ENCODE measurements at regions not wholly inside any gene's neighbourhood (a gene's known extent, or its start where the extent isn't known, plus 50 kb on each side); places are given as distances from the start of the nearest gene placed in this dataset.

DNA sequence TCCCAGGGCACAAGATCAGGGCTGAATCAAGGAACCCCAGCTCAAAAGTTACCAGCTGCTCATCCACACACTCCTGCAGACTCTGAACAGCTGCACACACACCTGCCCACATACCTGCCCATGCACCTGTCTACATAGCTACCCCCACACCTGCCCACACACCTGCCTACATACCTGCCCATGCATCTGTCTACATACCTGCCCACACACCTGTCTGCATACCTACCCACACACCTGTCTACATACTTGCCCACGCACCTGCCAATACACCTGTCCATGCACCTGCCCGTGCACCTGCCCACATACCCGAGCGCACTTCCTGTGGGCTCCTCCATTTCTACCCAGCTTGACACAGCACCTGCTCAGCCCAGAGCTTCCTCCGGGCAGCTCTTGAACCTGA lies 122.8 kb upstream of the AGAP1 start:
- DNase-seq = no peak

DNA sequence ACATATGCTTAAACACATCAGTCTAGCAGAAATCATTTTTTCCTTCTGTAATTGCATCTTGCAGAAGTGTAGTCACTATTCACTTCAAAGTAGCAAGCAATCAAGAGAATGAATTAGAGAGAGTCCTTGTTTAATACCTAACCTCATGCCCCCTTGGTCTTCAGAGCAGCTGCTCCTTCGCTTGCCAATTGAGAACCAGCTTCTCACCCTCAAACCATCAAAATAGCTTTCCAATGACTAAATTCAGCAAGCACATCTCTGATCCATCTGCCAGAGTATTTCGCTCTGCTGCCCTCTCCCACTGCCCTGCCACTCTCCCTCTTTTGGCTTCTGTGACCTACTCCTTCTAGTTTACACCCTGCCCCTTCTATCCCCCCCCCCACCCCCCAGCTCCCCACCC lies 120.7 kb upstream of the AGAP1 start:
- DNase-seq = no peak

DNA sequence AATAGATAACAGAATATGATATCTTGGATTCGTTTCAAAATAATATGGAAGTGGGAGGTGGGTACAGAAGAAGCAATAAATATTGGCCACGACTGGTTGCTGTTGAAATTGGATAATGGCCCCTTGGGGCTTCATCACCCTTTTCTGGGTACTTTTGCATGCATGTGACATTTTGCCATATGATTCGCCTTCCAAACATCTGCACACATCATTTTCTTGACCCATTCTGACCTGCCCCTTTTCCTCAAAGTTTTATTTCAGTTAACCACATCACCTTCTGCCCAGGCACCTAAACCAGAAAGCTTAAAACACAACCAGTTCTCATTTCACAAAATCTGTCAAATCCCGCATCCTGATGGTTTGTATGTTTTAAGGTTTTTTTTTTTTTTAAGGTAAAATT lies 116.7 kb upstream of the AGAP1 start:
- DNase-seq = no peak

DNA sequence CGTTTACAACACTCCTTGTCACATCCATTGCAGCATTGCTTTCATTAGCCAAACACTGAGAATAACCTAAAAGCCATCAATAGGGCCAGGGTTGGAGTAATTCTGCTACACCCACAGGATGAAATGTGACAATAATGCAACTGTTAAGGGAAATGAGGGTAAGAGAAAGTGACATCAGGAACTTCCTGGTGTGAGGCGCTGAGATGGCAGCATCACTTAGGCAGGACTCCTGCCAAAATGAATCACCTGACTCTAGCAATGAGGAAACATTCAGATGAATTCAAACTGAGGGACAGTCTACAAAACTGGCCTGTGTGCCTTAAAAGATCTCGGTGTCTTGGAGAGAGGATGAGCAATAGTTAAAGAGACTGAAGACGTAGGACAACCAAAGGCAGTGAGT lies 115.6 kb upstream of the AGAP1 start:
- no peak for DNase-seq

DNA sequence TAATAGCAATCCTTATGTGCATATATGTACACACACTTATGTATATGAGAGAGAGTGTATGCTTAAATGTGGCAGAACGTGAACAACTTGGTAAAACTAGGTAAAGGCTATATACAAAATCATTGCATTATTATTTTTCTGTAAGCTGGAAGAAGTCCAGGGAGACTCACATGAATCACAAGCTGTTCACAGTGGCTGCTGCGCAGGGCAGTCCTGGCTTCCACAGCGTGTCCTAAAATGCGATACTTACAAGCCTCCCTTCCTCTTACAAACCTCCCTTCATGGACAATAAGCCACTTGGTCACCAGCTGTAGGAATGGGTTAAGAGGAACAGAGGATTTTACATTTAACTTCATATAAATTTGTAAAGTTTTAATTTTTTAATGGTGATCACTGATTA lies 114.9 kb upstream of the AGAP1 start:
- DNase-seq = no peak

DNA sequence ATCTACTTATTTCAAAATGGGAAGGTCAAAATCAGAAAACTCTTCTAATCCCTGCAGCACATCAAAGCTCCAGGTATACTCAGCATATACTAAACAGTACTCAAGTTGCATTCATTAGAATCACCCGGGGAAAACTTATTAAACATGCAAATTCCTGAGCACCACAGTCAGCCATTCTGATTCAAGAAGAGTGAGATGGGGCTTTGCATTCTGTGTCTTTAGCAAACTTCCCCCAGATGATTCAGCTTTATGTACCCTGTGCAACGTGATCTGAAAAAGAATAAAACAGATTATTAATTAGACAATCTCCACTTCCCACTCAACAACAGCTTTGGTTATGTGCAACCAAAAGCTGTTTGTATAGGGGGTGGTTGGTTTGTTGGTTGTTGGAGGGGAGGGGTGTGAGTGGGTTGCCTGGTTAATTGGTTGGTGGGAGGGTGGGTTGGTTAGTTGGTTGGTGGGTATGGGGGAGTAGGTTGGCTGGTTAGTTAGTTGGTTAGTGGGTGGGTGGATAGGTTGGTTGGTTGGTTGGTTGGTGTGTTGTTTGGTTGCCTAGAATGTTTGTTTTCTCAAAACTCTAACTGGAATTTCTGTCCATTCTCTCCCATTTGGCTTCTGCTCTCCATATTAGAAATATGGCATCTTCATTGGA lies 112.5 kb upstream of the AGAP1 start:
- DNase-seq = no peak

DNA sequence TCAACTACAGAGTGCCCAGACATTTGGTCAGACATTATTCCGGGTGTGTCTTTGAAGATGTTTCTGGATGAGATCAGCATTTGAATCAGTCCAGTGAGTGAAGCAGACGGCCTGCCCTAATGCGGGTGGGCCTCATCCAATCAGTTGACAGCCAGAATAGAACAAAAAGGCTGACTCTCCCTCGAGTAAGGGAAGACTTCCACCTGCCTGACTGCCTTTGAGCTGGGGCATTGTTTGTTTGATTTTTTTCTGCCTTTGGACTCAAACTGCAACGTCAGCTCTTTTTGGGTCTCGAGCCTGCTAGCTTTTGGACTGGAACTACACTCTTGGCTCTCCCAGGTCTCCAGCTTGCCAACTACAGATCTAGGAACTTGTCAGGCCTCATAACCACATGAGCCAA lies 111.7 kb upstream of the AGAP1 start:
- DNase-seq = no peak

DNA sequence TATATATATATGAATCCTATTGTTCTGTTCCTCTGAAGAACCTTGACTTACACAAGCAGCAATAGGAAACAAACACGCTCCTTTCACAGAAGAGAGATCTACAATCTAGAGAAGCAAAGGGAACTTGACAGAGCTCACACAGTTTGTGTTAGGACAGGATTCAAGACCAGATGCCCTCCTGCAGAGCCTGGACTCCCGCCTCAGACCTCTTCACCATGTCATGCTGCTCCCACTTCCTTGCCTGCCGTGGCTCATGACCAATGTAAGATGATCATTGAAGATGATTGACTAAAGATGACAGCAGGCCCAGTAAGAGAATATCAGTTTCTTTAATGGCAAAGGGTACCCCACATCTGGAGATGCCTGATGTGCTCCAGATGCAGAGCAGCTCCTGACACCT lies 111.2 kb upstream of the AGAP1 start:
- no peak for DNase-seq

DNA sequence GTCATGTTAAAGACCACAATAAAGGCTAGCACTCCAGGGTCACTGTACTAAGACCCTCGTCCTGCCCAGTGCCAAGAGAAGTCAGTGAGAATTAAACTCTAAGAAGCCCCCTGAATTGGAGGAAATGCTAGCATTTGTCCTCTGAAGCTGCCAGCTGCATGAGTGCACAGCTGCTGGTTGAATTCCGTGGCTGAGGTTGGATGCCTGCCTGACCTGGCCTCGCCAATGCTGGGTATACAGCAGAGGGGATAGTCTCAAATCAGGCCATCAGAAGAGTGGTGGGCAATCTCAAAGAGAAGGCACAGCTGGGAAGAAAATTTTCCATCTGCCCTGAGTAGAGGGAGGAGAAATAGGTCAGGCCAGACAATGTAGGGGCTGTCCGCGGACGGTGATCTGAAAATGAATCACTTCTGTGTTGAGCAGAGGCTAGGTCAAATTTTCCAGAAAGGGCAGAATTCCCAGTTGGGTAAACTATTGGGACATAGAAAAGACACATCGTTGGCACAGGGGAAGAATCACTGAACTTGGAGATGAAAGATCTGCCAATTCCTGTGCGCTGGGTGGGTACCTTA lies 110.5 kb upstream of the AGAP1 start:
- no peak for DNase-seq

DNA sequence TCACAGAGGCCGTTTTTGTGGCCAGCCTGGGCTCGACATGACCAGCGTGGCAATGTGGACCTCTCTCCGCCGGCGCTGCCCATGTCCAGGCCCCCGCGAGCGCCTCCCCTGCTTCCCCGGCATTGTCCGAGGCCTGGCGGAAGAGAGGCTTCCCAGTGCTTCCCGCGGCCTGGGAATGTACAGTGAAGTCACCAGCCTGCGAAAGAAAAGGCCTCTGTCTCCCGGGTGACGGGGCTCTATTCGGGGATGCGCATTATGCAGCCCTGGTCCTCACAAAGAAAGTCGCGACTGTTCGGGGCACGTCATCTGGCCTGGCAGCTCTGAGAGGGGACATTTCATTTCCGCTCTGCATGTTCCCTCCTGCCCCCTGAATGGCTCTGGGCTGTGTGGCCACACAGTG lies 109.2 kb upstream of the AGAP1 start:
- no peak for DNase-seq

DNA sequence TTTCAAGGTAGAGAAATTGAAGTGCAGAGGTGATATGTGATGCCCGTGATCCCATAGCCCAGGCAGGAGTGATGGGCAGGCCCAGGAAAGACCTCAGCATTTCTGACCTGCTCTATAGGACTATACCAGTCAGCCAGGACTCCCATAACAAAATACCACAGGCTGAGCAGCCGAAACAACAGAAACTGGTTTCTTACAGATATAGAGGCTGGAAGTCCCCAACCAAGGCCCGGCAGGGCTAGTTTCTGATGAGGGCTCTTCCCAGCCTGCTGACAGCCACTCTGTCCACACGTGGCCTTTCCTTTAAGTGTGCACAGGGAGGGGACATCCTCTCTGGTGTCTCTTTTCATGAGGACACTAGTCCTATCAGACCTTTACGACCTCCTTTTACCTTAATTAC lies 104.2 kb upstream of the AGAP1 start:
- no peak for DNase-seq

DNA sequence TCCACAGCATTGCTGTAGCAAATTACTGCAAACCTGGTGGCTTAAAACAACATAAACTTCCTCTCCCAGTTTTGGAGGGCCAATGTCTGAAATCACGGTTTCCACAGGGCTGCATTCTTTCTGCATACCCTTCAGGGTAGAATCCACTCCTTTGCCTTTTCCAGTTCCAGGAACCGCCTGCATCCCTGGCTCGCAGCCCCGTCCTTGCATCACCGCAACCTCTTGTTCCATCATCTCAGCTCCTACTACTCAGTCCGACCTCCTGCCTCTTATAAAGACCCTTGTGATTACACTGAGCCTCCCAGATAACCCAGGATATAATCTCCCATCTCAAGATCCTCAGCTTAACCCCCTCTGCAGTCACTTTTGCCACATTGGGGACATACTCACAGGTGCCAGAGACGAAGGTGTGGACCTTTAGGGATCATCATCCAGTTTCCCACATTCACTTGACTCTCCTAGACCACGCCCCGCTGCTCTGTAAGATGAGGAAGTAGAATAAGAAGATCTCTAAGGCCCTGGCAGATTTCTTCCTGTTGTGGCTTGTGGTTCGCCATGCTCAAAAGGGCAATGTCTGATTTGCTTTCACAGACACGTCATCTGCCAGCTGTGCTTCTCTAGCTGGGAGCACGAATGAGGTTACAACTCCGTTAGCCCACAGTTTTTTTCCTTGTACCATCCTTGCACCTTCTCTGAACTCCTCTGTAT lies 103.6 kb upstream of the AGAP1 start:
- DNase-seq = peak; percentile 58

DNA sequence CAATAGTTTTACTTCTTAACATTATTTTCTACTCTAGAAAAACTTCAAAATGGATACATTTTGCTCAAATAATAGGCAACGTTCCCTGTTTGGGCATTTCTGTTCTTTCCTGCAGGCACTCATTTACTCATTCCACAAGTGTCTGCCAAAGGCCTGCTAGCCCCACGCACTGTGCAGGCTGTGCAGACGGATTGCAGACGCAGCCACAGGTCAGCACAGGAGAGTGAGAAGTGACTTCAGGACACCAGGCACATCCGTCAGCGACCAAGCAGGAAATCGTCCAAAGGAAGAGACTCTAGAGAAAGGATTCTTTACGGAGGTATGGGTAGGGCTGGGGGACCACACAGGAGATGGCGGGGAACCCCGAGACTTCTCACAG lies 103.0 kb upstream of the AGAP1 start:
- no peak for DNase-seq

DNA sequence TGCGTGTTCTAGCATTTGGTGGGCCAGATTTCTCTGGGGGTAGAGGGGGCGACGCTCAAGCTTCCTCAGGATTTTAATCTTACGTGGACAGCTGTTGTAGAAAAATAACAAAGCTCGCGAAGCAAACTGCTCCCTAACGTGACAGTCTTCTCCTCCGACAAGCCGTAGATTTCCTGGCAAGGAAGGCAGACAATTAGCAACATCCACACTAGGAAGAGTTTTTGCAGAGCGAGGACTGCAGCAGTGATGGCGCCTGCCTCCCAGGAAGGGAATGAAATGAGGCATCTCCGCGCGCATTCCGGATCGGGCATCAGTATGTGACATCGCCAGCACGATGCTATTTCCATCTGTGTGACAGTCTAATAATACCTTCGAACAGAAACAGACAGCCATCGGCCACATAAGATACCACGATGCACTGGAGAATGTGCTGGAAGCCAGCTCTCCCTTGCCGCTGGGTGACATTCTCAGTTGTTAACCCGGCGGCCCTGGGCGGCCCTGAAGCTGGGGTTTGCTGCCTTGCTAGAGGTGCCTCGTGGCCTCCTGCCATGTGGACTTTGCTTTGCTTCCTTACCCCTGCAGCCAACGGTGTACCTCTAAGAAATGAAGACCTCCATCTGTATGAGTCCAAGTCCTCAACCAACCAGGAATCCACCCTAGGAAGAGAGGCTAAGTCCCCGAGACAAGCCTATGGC lies 101.8 kb upstream of the AGAP1 start:
- DNase-seq = no peak

DNA sequence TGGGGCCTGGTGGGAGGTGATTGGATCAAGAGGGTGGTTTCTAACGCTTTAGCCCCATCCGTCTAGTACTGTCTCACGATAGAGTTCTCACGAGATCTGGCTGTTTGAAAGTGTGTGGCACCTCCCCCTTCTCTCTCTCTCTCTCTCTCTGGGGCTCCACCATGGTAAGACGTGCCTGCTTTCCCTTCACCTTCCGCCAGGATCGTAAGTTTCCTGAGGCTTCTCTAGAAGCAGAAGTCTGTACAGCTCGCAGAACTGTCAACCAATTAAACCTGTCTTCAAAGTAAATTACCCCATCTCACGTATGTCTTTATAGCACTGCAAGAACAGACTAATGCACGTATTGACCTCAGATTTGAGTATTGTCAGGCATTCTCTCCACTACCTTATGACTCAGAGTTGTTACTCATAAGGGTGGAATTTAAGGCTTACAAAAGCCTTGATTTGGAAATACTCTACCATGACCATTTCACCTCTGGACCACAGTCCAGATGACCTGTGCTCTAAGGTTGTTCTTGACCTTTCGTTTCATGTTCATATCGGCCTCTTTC lies 99.5 kb upstream of the AGAP1 start:
- DNase-seq = no peak

DNA sequence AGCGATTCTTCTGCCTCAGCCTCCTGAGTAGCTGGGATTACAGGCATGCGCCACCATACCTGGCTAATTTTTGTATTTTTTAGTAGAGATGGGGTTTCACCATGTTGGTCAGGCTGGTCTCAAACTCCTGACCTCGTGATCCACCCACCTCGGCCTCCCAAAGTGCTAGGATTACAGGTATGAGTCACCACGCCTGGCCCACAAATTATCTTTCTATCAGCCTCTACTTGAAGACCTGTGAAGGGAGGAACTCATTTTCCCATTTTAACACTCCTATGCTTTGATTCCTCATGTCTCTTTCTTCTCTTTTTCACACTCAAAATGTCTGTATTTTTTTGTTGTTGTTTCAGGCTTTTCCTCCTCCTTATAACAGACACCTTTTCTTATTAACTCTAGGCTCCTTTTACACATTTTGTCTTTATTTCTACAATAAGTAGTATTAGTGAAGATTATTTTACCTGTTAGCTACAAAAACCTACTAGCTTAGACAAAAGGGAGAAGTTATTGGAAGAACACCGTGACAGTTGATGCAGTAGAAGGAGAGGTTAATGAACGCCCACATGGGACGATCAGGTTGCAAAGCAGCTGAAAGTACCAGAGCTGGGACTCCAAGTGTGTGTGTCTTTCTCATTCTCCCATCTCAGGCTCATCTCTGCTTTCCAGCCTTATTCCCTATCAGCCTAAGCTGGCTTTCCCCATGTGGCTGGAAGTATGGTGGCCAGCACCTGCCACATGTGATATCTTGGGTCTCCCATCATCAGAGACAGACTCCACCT lies 97.6 kb upstream of the AGAP1 start:
- no peak for DNase-seq

DNA sequence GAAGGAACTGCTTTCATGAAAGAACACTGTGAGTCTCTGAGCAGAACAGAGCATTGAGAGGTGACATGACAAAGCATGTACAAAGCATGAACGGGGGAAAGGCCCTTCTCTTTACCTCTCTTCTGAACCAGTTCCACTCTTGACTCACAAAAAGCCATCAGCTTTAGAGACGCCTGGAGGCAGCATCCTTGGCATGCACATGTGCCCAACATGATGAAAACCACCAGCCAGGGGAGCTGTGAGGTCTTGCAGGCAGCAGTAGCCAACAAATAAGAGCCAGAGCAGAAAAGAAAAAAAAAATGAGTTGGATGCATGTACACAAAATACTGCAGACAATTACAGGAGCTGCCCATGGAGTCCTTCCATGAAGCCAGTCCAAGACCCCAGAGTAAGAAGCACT lies 95.5 kb upstream of the AGAP1 start:
- no peak for DNase-seq

DNA sequence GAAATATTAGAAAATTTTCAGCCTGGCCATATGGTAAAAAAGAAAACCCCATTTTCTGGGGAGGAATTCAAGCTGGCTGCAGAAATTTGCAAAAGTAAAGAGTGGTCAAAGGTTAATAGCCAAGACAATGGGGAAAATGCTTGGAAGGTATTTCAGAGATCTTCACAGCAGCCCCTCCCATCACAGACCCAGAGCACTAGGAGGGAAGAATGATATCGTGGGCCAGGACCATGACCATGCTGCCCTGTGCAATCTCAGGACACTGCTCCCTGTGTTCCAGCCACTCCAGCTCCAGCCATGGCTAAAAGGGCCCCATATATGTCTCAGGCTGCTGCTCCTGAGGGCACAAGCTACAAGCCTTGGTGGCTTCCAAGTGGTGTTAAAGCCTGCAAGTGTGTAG lies 93.9 kb upstream of the AGAP1 start:
- DNase-seq = no peak

DNA sequence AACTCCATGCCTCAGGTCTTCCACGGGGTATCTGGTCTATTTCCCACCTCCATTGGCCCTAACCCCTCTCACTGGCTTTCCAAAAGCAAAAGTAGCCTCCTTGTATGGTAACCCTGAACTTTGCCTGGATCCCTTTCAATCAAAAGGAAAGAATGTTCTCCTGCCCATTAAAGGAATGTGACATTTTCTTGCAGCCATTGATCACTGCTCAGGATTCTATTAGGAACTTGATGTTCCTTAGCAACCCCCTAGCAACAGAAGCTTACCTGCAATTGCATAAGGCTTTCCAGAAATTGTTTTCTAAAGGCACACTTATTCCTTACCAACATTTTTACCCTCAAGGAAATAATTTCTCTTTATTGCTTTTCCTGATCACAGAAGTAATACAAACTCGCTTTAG lies 91.4 kb upstream of the AGAP1 start:
- no peak for DNase-seq

DNA sequence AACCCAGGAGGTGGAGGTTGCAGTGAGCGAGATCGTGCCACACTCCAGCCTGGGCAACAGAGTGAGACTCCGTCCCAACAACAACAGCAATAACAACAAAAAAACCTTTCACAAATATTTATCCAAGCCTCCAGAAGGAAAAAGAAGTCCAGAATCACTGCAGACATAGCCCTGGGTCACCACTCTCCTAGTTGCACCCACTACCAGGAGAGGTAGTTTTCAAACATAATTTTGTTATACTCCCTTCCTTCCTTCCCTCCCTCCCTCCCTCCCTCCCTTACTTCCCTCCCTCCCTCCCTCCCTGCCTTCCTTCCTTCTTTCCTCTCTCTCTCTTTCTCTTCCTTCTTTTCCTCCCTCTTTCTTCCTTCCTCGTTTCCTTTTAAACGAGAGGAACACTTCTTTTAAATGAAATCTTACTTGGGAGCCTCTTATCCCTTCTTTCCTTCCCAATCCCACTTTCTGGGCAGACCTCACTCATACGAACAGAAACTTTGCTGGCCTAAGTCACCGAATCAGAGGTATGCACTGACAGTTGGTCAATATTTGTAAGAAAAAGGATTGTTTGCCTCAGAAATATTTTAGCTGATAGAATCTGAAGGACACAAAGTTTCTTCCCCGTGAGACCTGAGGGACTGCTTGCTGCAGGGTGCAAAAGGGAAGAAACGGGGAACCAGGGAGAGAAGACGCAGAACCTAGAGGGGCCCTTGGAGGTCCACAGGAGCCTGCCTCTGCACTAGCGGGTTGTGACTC lies 88.1 kb upstream of the AGAP1 start:
- DNase-seq = no peak

DNA sequence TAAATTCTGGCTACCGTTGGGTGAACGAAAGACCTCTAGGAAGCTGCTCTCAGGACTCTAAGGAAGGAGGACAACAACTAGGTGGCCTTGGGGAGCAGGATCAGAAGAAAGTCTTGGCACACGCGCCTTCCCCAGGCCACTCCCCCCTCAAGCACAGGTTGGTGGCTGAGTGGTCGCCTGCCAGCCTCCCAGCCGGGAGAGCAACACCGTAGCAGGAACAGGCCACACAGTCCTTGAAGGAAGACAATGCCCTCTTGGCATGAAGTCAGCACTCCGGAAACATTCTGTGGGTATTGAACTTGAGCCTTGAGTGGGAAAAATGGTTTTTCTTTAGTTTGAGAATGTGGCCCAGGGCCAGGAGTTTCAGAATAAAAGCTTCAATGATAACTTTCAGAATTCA lies 87.4 kb upstream of the AGAP1 start:
- DNase-seq = no peak

DNA sequence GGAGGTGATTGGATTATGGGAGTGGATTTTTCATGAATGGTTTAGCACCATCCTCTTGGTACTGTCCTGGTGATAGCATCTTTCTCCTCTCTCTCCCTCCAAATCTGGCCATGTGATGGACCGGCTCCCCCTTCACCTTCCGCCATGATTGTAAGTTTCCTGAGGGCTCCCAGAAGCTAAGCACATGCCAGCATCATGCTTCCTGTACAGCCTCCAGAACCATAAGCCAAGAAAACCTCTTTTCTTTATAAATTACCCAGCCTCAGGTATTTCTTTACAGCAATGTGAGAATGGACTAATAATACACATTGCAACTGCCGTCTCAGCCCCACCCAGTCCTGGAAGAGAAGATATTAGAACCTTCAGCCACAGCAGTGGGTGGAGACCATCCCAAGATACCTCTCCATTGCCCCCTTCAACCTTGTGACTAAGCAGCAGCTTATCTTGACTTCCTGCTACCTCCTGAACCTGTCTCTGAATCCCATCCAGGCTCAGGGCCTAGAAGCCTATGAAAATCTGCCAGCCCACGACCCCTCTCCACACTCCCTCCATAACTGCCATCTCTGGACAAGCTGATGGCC lies 81.8 kb upstream of the AGAP1 start:
- DNase-seq = no peak
